GM12864 (cell line): ENCODE measurements at regions not wholly inside any gene's neighbourhood (a gene's known extent, or its start where the extent isn't known, plus 50 kb on each side); places are given as distances from the start of the nearest gene placed in this dataset.

ENCODE experiments used
- DNase-seq: peaks from one replicate; pipeline ENCODE4 v3.0.0-alpha.2; 2011; ENCODE audit warnings: low read depth
- H3K4me3 ChIP-seq: 2 replicates; pipeline ENCODE4 v1.5.1; 2011; ENCODE audit warnings: mild to moderate bottlenecking, low read depth, low read length, control low read depth
- CTCF ChIP-seq: IDR thresholded peaks from 2 replicates; pipeline ENCODE4 v1.5.1; 2011; ENCODE audit warnings: low read depth, mild to moderate bottlenecking, moderate library complexity, low read length, control low read depth, inconsistent platforms; ENCODE audit errors: missing control alignments

GRCh38 chr4:137451172-137451825 is 81.0 kb downstream of the PCDH18 start:
- DNase-seq = no peak
- no peak for TF ChIP-seq CTCF
- H3K4me3 ChIP-seq = no peak overlapping the region

GRCh38 chr4:137448402-137448801 is 83.9 kb downstream of the PCDH18 start:
- no peak overlapping the region for H3K4me3 ChIP-seq
- DNase-seq = no peak
- TF ChIP-seq CTCF = no peak

GRCh38 chr4:137446071-137446470 is 86.2 kb downstream of the PCDH18 start:
- no peak for DNase-seq
- no peak overlapping the region for H3K4me3 ChIP-seq
- TF ChIP-seq CTCF = no peak

GRCh38 chr4:137443031-137443800 is 89.1 kb downstream of the PCDH18 start:
- no peak for DNase-seq
- no peak overlapping the region for H3K4me3 ChIP-seq
- TF ChIP-seq CTCF = no peak

- no peak for TF ChIP-seq CTCF
- no peak overlapping the region for H3K4me3 ChIP-seq
- no peak for DNase-seq
Measured at GRCh38 chr4:137432446-137433311, 99.6 kb downstream of the PCDH18 start.

- DNase-seq = no peak
- no peak overlapping the region for H3K4me3 ChIP-seq
- no peak for TF ChIP-seq CTCF
Measured at GRCh38 chr4:137430171-137430570, 102.1 kb downstream of the PCDH18 start.
